ENCODE measurements at regions not wholly inside any gene's neighbourhood (a gene's known extent, or its start where the extent isn't known, plus 50 kb on each side); places are given as distances from the start of the nearest gene placed in this dataset.

- no peak for TF ChIP-seq CTCF (conservative IDR thresholded peaks at IDR 0.05; ENCODE audit: low read depth, low read length)
- H3K4me3 ChIP-seq (ENCODE audit: low read length): no peak overlapping the region
Measured at GRCh38 chr18:75862458-75862857, 435.0 kb upstream of the SMIM21 start.

GRCh38 chr18:75860166-75860565 lies 432.7 kb upstream of the SMIM21 start:
- no peak overlapping the region for H3K4me3 ChIP-seq (ENCODE audit: low read length)
- no peak for DNase-seq (ENCODE audit: low read depth)
- TF ChIP-seq CTCF (conservative IDR thresholded peaks at IDR 0.05; ENCODE audit: low read depth, low read length): no peak

More at GRCh38 chr18:75862458-75862857, 435.0 kb upstream of the SMIM21 start:
- DNase-seq (ENCODE audit: low read depth): no peak

- TF ChIP-seq CTCF (conservative IDR thresholded peaks at IDR 0.05; ENCODE audit: low read depth, low read length): no peak
Measured at GRCh38 chr18:75859533-75859932, 432.0 kb upstream of the SMIM21 start.

GRCh38 chr18:75858754-75859153 lies 431.3 kb upstream of the SMIM21 start:
- TF ChIP-seq CTCF (conservative IDR thresholded peaks at IDR 0.05; ENCODE audit: low read depth, low read length): no peak
- no peak overlapping the region for H3K4me3 ChIP-seq (ENCODE audit: low read length)

More at GRCh38 chr18:75859533-75859932, 432.0 kb upstream of the SMIM21 start:
- no peak for DNase-seq (ENCODE audit: low read depth)
- no peak overlapping the region for H3K4me3 ChIP-seq (ENCODE audit: low read length)

GRCh38 chr18:75857558-75857957 lies 430.1 kb upstream of the SMIM21 start:
- TF ChIP-seq CTCF (conservative IDR thresholded peaks at IDR 0.05; ENCODE audit: low read depth, low read length): no peak
- H3K4me3 ChIP-seq (ENCODE audit: low read length): no peak overlapping the region
- no peak for DNase-seq (ENCODE audit: low read depth)

More at GRCh38 chr18:75858754-75859153, 431.3 kb upstream of the SMIM21 start:
- no peak for DNase-seq (ENCODE audit: low read depth)

GRCh38 chr18:75854808-75855207 lies 427.3 kb upstream of the SMIM21 start:
- TF ChIP-seq CTCF (conservative IDR thresholded peaks at IDR 0.05; ENCODE audit: low read depth, low read length): no peak
- no peak overlapping the region for H3K4me3 ChIP-seq (ENCODE audit: low read length)
- no peak for DNase-seq (ENCODE audit: low read depth)

GRCh38 chr18:75854174-75854573 lies 426.7 kb upstream of the SMIM21 start:
- TF ChIP-seq CTCF (conservative IDR thresholded peaks at IDR 0.05; ENCODE audit: low read depth, low read length): no peak
- DNase-seq (ENCODE audit: low read depth): no peak

More at GRCh38 chr18:75854174-75854573, 426.7 kb upstream of the SMIM21 start:
- H3K4me3 ChIP-seq (ENCODE audit: low read length): no peak overlapping the region

Data from retinal pigment epithelial cell (primary cell).